ENCODE measurements at regions not wholly inside any gene's neighbourhood (a gene's known extent, or its start where the extent isn't known, plus 50 kb on each side); places are given as distances from the start of the nearest gene placed in this dataset.

- no peak for DNase-seq (ENCODE audit: low spot score)
- Histone ChIP-seq H3K9ac (ENCODE audit: low read depth in 1 of 2, low read length in 2 of 2) (no peak overlapping the region), H3K4me1 (ENCODE audit: control insufficient read depth in 4 of 4, insufficient read depth in 4 of 4, low read length in 3 of 4) (peaks cover 0 to 12% (median 3%) of the 10 kb centered on the region in 4 donors), H3K27me3 (ENCODE audit: control insufficient read depth in 4 of 4, insufficient read depth in 4 of 4, low read length in 3 of 4) (no peaks in the 10 kb centered on the region), H3K9me3 (ENCODE audit: control insufficient read depth in 4 of 4, low read length in 3 of 4) (peaks cover 0 to 1% (median 0%) of the 10 kb centered on the region in 4 donors), H3K27ac (ENCODE audit: low read depth in 1 of 2, low read length in 2 of 2) (peak overlapping the region; percentile 38 to 72), H3K4me3 (ENCODE audit: low read depth in 1 of 3, low read length in 3 of 3) (no peak overlapping the region), H3K36me3 (ENCODE audit: control insufficient read depth in 4 of 4, insufficient read depth in 3 of 4, low read depth in 1 of 4, low read length in 3 of 4) (no peaks in the 10 kb centered on the region)
- TF ChIP-seq HNF4A (conservative IDR thresholded peaks at IDR 0.05) (peak in 1 of 2 donors; percentile 39), EGR1 (IDR thresholded peaks at IDR 0.05; ENCODE audit: low read depth in 2 of 2) (no peak)
- 90% methylated on average over 4 of the region's 4 CpGs for WGBS
Observed at GRCh38 chr5:57717555-57717954, 234.9 kb upstream of the ACTBL2 start.

GRCh38 chr5:57716661-57717060 lies 234.1 kb upstream of the ACTBL2 start:
- Histone ChIP-seq H3K9ac (ENCODE audit: low read depth in 1 of 2, low read length in 2 of 2) (no peak overlapping the region), H3K4me3 (ENCODE audit: low read depth in 1 of 3, low read length in 3 of 3) (no peak overlapping the region), H3K9me3 (ENCODE audit: control insufficient read depth in 4 of 4, low read length in 3 of 4) (peaks cover 0 to 1% (median 0%) of the 10 kb centered on the region in 4 donors), H3K36me3 (ENCODE audit: control insufficient read depth in 4 of 4, insufficient read depth in 3 of 4, low read depth in 1 of 4, low read length in 3 of 4) (no peaks in the 10 kb centered on the region), H3K4me1 (ENCODE audit: control insufficient read depth in 4 of 4, insufficient read depth in 4 of 4, low read length in 3 of 4) (peaks cover 0 to 12% (median 3%) of the 10 kb centered on the region in 4 donors), H3K27me3 (ENCODE audit: control insufficient read depth in 4 of 4, insufficient read depth in 4 of 4, low read length in 3 of 4) (no peaks in the 10 kb centered on the region), H3K27ac (ENCODE audit: low read depth in 1 of 2, low read length in 2 of 2) (no peak overlapping the region)
- 88% methylated on average over 3 of the region's 3 CpGs for WGBS
- TF ChIP-seq JUND (IDR thresholded peaks at IDR 0.05) (no peak), ATF3 (IDR thresholded peaks at IDR 0.05) (no peak), TAF1 (conservative IDR thresholded peaks at IDR 0.05) (no peak), ZBTB33 (IDR thresholded peaks at IDR 0.05) (no peak), CTCF (IDR thresholded peaks at IDR 0.05; ENCODE audit: low read depth, low read length, missing input control) (no peak), FOXA1 (IDR thresholded peaks at IDR 0.05) (no peak), REST (IDR thresholded peaks at IDR 0.05) (no peak), MAX (IDR thresholded peaks at IDR 0.05) (no peak), YY1 (IDR thresholded peaks at IDR 0.05) (no peak), SP1 (IDR thresholded peaks at IDR 0.05) (no peak), HNF4G (IDR thresholded peaks at IDR 0.05) (no peak), GABPA (IDR thresholded peaks at IDR 0.05 in 1 of 2, conservative IDR thresholded peaks at IDR 0.05 in 1 of 2) (no peak), NR2F2 (IDR thresholded peaks at IDR 0.05) (no peak), HNF4A (conservative IDR thresholded peaks at IDR 0.05) (no peak)
- no peak for DNase-seq (ENCODE audit: low spot score)

All from liver (tissue), 8 donors.